Smooth muscle cell (in vitro differentiated cells): ENCODE measurements at regions not wholly inside any gene's neighbourhood (a gene's known extent, or its start where the extent isn't known, plus 50 kb on each side); places are given as distances from the start of the nearest gene placed in this dataset.
A peak's percentile ranks its signal among the peaks of the same experiment; 100 is the strongest.

Experiments
- DNase-seq: peaks from one replicate; lab custom pipeline; 2025; ENCODE audit not compliant: unreplicated experiment; lab: John Stamatoyannopoulos, UW
- H2AFZ ChIP-seq: fragments of 200-600 bp; sonication (generic); 2 replicates; pipeline ENCODE4 v1.6.0; 2016; ENCODE audit warnings: antibody characterized with exemption, low read depth, mild to moderate bottlenecking
- H3F3A ChIP-seq: fragments of 200-600 bp; sonication (generic); 2 replicates; pipeline ENCODE4 v1.6.0; 2017; ENCODE audit warnings: antibody characterized with exemption, low read depth
- H3K27ac ChIP-seq: fragments of 200-600 bp; sonication (generic); 2 replicates; pipeline ENCODE4 v1.5.1; 2016; ENCODE audit warnings: low read depth, mild to moderate bottlenecking
- H3K27me3 ChIP-seq: fragments of 200-600 bp; sonication (generic); 2 replicates; pipeline ENCODE4 v1.6.1; 2016; ENCODE audit warnings: low read depth, mild to moderate bottlenecking
- H3K36me3 ChIP-seq: fragments of 200-600 bp; sonication (generic); 2 replicates; pipeline ENCODE4 v1.5.1; 2016; ENCODE audit warnings: low read depth
- H3K4me1 ChIP-seq: fragments of 200-600 bp; sonication (generic); 2 replicates; pipeline ENCODE4 v1.5.1; 2016; ENCODE audit warnings: low read depth
- H3K4me2 ChIP-seq: fragments of 200-600 bp; sonication (generic); 2 replicates; pipeline ENCODE4 v1.6.0; 2016; ENCODE audit warnings: mild to moderate bottlenecking
- H3K4me3 ChIP-seq: fragments of 200-600 bp; sonication (generic); 2 replicates; pipeline ENCODE4 v1.5.1; 2016; ENCODE audit warnings: mild to moderate bottlenecking
- H3K79me2 ChIP-seq: fragments of 200-600 bp; sonication (generic); 2 replicates; pipeline ENCODE4 v1.6.0; 2016; ENCODE audit warnings: low read depth, mild to moderate bottlenecking
- H3K9ac ChIP-seq: fragments of 200-600 bp; sonication (generic); 2 replicates; pipeline ENCODE4 v1.6.0; 2016; ENCODE audit warnings: low read depth
- H3K9me3 ChIP-seq: fragments of 200-600 bp; sonication (generic); replicated peaks from 2 replicates; pipeline ENCODE4 v1.5.1; 2016; ENCODE audit warnings: low read depth
- H4K20me1 ChIP-seq: fragments of 200-600 bp; sonication (generic); 2 replicates; pipeline ENCODE4 v1.6.0; 2016; ENCODE audit warnings: low read depth
- CTCF ChIP-seq: fragments of 200-600 bp; sonication (generic); IDR thresholded peaks from 2 replicates; pipeline ENCODE4 v1.5.1; 2017; ENCODE audit warnings: borderline replicate concordance, mild to moderate bottlenecking, antibody characterized with exemption; ENCODE audit not compliant: insufficient read depth, poor library complexity, severe bottlenecking
- WGBS: methylation state at CpG from one replicate; pipeline ENCODE4 v1.1.7; 2016; ENCODE audit warnings: low lambda C conversion rate; 5-methylcytosine and 5-hydroxymethylcytosine counted together

- H3K4me3 ChIP-seq, result no peak overlapping the region
- H3K9me3 ChIP-seq, result no peaks in the 10 kb centered on the region
- no peaks in the 10 kb centered on the region for H3K79me2 ChIP-seq
- H2AFZ ChIP-seq, result no peak overlapping the region
- DNase-seq, result no peak
- H3K36me3 ChIP-seq, result no peaks in the 10 kb centered on the region
- H3K4me2 ChIP-seq, result no peak overlapping the region
- no peak overlapping the region for H3K9ac ChIP-seq
- WGBS, result 79% methylated on average over 3 of the region's 3 CpGs
- no peaks in the 10 kb centered on the region for H3K4me1 ChIP-seq
- TF ChIP-seq CTCF, result no peak
- no peaks in the 10 kb centered on the region for H4K20me1 ChIP-seq
- H3K27ac ChIP-seq, result peak overlapping the region; percentile 1
- no peaks in the 10 kb centered on the region for H3K27me3 ChIP-seq
- H3F3A ChIP-seq, result no peaks in the 10 kb centered on the region
Measured at GRCh38 chr18:31233621-31234275, 71.1 kb upstream of the DSC1 start.

GRCh38 chr18:31235856-31236255, 73.2 kb upstream of the DSC1 start:
- no peak overlapping the region for H3K9ac ChIP-seq
- 90% methylated on average over 5 of the region's 5 CpGs for WGBS
- H3K4me2 ChIP-seq, result no peak overlapping the region
- H3K9me3 ChIP-seq, result no peaks in the 10 kb centered on the region
- H3K36me3 ChIP-seq, result no peaks in the 10 kb centered on the region
- no peak for TF ChIP-seq CTCF
- H2AFZ ChIP-seq, result no peak overlapping the region
- no peaks in the 10 kb centered on the region for H3F3A ChIP-seq
- no peaks in the 10 kb centered on the region for H3K27me3 ChIP-seq
- no peaks in the 10 kb centered on the region for H3K79me2 ChIP-seq
- no peak for DNase-seq
- no peak overlapping the region for H3K27ac ChIP-seq
- H4K20me1 ChIP-seq, result no peaks in the 10 kb centered on the region
- H3K4me1 ChIP-seq, result no peaks in the 10 kb centered on the region
- no peak overlapping the region for H3K4me3 ChIP-seq

- Histone ChIP-seq H3K79me2 (no peaks in the 10 kb centered on the region), H4K20me1 (no peaks in the 10 kb centered on the region), H3K4me1 (peaks cover 10% of the 10 kb centered on the region), H3K36me3 (no peaks in the 10 kb centered on the region), H3K9ac (no peak overlapping the region), H3K27ac (no peak overlapping the region), H3K4me2 (no peak overlapping the region), H3K27me3 (no peaks in the 10 kb centered on the region), H2AFZ (no peak overlapping the region), H3K4me3 (no peak overlapping the region), H3K9me3 (no peaks in the 10 kb centered on the region), H3F3A (no peaks in the 10 kb centered on the region)
- WGBS, result 96% methylated on average over 2 of the region's 2 CpGs
- TF ChIP-seq CTCF, result no peak
- no peak for DNase-seq
Measured at GRCh38 chr18:31237142-31237541, 74.5 kb upstream of the DSC1 start.

GRCh38 chr18:31241425-31241824, 76.5 kb upstream of the DSG1 start:
- Histone ChIP-seq H3F3A (peaks cover 3% of the 10 kb centered on the region), H3K79me2 (no peaks in the 10 kb centered on the region), H3K36me3 (no peaks in the 10 kb centered on the region), H3K4me2 (peak overlapping the region; percentile 19), H4K20me1 (no peaks in the 10 kb centered on the region), H3K4me3 (no peak overlapping the region), H3K9ac (peak overlapping the region; percentile 50), H3K9me3 (no peaks in the 10 kb centered on the region), H3K27ac (peak overlapping the region; percentile 91), H3K27me3 (no peaks in the 10 kb centered on the region), H2AFZ (no peak overlapping the region), H3K4me1 (peaks cover 33% of the 10 kb centered on the region)
- TF ChIP-seq CTCF, result no peak
- DNase-seq, result no peak
